C4-2B (cell line): ENCODE measurements at regions not wholly inside any gene's neighbourhood (a gene's known extent, or its start where the extent isn't known, plus 50 kb on each side); places are given as distances from the start of the nearest gene placed in this dataset.

Source experiments
- H3K27ac ChIP-seq: fragments of 450-650 bp; 2 replicates; pipeline ENCODE4 v1.5.1; 2017
- ZFX ChIP-seq: fragments of 450-650 bp; IDR thresholded peaks from 2 replicates; pipeline ENCODE4 v1.6.1; 2017
- TF ChIP-seq, protein P1 (sequence below): fragments of 450-650 bp; conservative IDR thresholded peaks from 2 replicates; pipeline ENCODE4 v1.5.1; 2017; ENCODE audit warnings: mild to moderate bottlenecking

DNA sequence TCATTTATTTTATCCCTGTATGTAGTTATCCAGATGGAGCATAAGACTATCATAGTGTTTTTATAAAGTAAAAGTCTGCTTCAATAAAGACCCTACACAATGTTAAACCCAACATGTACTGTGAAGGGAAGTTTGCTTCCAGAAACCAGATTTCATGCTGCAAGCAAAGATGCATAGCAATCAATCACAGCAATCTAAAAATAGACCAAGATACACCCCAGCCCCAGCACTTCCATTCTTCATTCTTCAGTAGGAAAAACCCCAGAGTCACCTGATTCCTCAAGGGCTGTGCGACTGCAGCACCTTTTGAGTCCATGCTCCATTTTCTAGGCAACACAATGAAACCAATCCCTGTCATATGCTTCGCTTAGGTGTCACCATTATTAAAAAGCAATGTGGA is 66.9 kb upstream of the PDE1C start:
- H3K27ac ChIP-seq, result no peak overlapping the region
- TF ChIP-seq ZFX, result no peak
- TF ChIP-seq, protein P1, sequence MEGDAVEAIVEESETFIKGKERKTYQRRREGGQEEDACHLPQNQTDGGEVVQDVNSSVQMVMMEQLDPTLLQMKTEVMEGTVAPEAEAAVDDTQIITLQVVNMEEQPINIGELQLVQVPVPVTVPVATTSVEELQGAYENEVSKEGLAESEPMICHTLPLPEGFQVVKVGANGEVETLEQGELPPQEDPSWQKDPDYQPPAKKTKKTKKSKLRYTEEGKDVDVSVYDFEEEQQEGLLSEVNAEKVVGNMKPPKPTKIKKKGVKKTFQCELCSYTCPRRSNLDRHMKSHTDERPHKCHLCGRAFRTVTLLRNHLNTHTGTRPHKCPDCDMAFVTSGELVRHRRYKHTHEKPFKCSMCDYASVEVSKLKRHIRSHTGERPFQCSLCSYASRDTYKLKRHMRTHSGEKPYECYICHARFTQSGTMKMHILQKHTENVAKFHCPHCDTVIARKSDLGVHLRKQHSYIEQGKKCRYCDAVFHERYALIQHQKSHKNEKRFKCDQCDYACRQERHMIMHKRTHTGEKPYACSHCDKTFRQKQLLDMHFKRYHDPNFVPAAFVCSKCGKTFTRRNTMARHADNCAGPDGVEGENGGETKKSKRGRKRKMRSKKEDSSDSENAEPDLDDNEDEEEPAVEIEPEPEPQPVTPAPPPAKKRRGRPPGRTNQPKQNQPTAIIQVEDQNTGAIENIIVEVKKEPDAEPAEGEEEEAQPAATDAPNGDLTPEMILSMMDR, result no peak

GRCh38 chr7:32131091-32131490 is 60.9 kb upstream of the PDE1C start:
- TF ChIP-seq ZFX, result no peak
- TF ChIP-seq, protein P1, result no peak
- H3K27ac ChIP-seq, result no peak overlapping the region

GRCh38 chr7:32126843-32127242 is 56.6 kb upstream of the PDE1C start:
- H3K27ac ChIP-seq, result no peak overlapping the region
- TF ChIP-seq, protein P1, result no peak
- no peak for TF ChIP-seq ZFX
